Activated naive CD4-positive, alpha-beta T cell treated with anti-CD3 and anti-CD28 coated beads for 36 hours (primary cell): ENCODE measurements at regions not wholly inside any gene's neighbourhood (a gene's known extent, or its start where the extent isn't known, plus 50 kb on each side); places are given as distances from the start of the nearest gene placed in this dataset.
"Not testable (repeated sequence)": the region's sequence is repeated elsewhere in the genome, so short reads cannot be mapped to it uniquely, and the experiment has no call there.

ENCODE experiments used
- CTCF ChIA-PET: fragments of 350-600 bp; sonication (Branson Sonifier 250); formaldehyde crosslinking; loops from one replicate; lab custom pipeline; 2021; ENCODE audit warnings: antibody characterized with exemption; lab: Charles Lee
- DNase-seq: peaks from one replicate; pipeline ENCODE4 v3.0.0-alpha.2; 2020
- H3K27ac Mint-ChIP-seq: one replicate; pipeline ENCODE4 v1.8.0; 2021; ENCODE audit warnings: mild to moderate bottlenecking, mixed read lengths
- H3K27me3 Mint-ChIP-seq: one replicate; pipeline ENCODE4 v1.8.0; 2021; ENCODE audit warnings: low read depth, mixed read lengths
- H3K36me3 Mint-ChIP-seq: one replicate; pipeline ENCODE4 v1.8.0; 2021; ENCODE audit warnings: low read depth, mixed read lengths
- H3K4me1 Mint-ChIP-seq: one replicate; pipeline ENCODE4 v1.8.0; 2021; ENCODE audit warnings: low read depth, mixed read lengths
- H3K4me3 Mint-ChIP-seq: one replicate; pipeline ENCODE4 v1.8.0; 2021; ENCODE audit warnings: mild to moderate bottlenecking, moderate library complexity, mixed read lengths
- H3K9me3 Mint-ChIP-seq: one replicate; pipeline ENCODE4 v1.8.0; 2021; ENCODE audit warnings: mixed read lengths
- intact Hi-C: fragments of 100-400 bp; cut with micrococcal nuclease; formaldehyde crosslinking; loops from one replicate; pipeline ENCODE4 v1.15.1; 2023

DNA sequence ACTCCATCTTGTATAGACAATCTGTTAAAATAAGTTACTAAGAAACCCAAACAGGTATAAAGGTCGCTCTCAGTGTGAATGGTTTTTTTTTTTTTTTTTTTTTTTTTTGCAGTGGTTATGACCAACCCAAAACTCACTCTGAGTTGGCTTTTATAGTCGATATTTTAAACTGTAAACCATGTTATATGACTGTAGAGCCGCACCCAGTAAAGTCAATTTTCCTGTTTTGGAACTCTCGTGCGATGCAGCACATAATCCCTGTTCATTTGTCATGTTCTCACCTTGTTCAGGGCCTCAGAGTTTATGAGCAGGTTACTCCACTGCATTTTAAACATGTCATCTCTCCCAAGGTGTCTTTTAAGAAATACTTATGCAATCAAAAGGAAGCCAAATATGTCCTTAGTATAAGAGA, 112.5 kb downstream of the KLF5 start:
- intact Hi-C loops, result no loop called here
- no peak overlapping the region for H3K27ac Mint-ChIP-seq
- CTCF ChIA-PET, result no interaction called here
- H3K9me3 Mint-ChIP-seq, result no peaks in the 10 kb centered on the region
- H3K36me3 Mint-ChIP-seq, result no peaks in the 10 kb centered on the region
- DNase-seq, result no peak
- H3K4me1 Mint-ChIP-seq, result peaks cover 5% of the 10 kb centered on the region
- H3K4me3 Mint-ChIP-seq, result no peak overlapping the region
- no peaks in the 10 kb centered on the region for H3K27me3 Mint-ChIP-seq

DNA sequence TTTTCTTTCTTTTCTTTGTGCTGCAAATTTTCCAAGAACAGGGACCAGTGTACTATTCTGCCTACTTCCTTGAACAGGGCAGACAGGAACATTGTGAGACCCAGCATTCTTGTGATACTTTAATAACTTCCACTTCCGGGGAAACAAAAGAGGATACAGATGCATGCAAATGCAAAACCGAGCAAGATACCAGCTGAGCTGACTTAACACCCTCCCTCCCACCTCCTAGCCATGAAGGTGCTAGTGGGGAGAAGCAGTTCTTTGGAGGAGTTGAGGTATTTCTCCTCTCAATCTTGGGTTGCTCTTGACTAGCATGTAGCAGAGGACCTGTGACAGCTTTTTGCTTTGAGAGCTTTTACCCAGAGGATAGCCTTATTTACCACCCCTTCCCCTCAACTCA, 111.2 kb downstream of the KLF5 start:
- DNase-seq, result no peak
- no peaks in the 10 kb centered on the region for H3K36me3 Mint-ChIP-seq
- CTCF ChIA-PET, result no interaction called here
- H3K4me3 Mint-ChIP-seq, result no peak overlapping the region
- peaks cover 5% of the 10 kb centered on the region for H3K4me1 Mint-ChIP-seq
- intact Hi-C loops, result no loop called here
- H3K9me3 Mint-ChIP-seq, result no peaks in the 10 kb centered on the region
- H3K27ac Mint-ChIP-seq, result no peak overlapping the region
- H3K27me3 Mint-ChIP-seq, result no peaks in the 10 kb centered on the region

DNA sequence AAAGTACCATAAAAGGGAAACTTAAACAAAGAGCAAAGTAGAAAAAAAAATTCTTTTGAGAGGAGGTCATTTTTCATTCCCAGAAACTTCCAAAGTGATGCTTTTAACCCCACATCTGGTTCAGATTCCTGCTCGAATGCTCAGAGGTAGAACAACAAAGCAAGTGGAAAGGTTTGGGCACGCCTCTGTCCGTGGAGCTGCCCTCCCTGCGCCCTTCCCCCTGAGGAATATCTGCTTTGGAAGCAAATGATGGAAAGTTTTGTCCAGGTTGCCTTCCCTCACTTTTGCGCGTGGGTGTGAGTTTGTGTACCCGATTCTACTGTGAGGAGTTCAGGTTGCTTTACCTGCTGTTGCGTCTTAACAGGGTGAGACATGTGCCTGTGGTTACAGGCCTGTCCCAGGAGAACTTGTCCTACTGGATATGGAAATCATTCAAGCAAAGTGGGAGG, 110.2 kb downstream of the KLF5 start:
- Mint-ChIP-seq H3K36me3 (no peaks in the 10 kb centered on the region), H3K4me3 (no peak overlapping the region), H3K4me1 (peaks cover 5% of the 10 kb centered on the region), H3K9me3 (no peaks in the 10 kb centered on the region), H3K27me3 (no peaks in the 10 kb centered on the region), H3K27ac (no peak overlapping the region)
- CTCF ChIA-PET, result no interaction called here
- intact Hi-C loops, result no loop called here
- no peak for DNase-seq

DNA sequence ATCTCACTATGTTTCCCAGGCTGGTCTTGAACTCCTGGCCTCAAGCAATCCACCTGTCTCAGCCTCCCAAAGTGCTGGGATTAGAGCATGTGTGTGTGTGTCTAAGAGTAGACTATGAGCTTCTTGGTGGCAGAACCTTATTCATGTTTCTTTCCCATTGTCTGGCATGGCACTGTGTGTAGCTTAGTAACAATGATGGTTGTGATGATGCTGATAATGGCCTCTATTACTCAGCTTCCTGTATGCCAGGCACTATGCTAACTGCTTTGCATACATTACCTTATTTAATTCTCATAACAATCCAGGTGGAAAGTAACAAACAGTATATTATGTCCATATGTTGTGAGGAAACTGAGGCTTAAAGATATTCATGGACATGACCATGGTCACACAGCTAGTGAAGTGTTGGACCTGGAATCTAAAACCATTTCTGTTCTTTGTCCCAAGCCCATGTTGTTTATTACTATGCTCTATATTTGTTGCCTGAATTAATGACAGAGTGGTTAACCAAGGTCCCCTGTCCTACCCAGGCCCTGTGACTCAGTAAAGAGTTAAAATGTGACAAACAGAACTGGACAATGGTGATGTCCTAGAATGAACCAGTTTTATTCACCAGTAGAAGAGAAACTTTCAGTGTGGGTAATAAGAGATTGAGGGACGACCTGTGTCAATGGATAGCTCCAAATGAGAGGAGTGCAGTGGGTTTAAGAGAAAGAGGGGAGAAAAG, 109.6 kb downstream of the KLF5 start:
- no peak overlapping the region for H3K27ac Mint-ChIP-seq
- CTCF ChIA-PET, result interaction anchor here (0.6 kb wide), 2 partner anchors 35 to 61 kb away, joined by 3 read pairs; no protein-coding TSS in a partner anchor
- no peak overlapping the region for H3K4me3 Mint-ChIP-seq
- peak; percentile 8 for DNase-seq
- H3K4me1 Mint-ChIP-seq, result peaks cover 5% of the 10 kb centered on the region
- no peaks in the 10 kb centered on the region for H3K36me3 Mint-ChIP-seq
- intact Hi-C loops, result no loop called here
- H3K27me3 Mint-ChIP-seq, result no peaks in the 10 kb centered on the region
- H3K9me3 Mint-ChIP-seq, result no peaks in the 10 kb centered on the region

DNA sequence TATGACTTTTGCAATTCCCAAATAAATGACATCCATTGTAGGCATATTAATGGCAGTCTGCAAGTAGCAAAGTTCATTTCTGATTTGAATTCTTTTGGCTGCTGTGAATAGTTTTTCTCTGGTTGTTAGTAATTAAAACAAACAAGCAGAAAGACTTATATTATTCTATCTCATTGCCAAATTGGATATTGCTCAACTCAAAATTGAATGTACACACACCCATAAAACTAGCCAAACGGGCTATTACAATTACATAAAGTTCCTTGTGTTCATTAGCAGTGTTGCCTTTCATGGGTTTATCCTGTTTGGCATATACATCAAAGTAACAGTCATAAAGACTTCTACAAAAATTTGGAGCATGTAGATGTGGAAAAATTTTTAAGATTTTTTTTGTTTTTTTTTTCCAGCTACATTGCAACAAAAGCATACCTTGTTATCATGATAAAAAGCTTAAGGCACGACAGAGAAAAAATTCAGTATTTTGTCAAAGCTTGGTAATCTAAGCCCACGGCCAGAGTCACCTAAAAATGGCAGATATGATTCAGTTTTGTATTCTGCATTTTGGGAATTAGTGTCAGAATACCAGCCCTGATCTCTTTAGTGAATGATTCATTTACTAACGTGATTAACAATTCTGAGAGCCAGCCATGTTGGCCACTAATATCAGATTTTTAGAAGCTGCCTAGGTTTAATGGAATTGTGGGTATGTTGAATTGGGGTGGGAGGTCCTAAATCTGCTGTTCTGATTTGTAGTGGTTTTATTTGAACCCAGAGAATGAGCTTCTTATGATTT, 108.4 kb downstream of the KLF5 start:
- no peak for DNase-seq
- Mint-ChIP-seq H3K27me3 (no peaks in the 10 kb centered on the region), H3K36me3 (no peaks in the 10 kb centered on the region), H3K27ac (no peak overlapping the region), H3K4me1 (peaks cover 5% of the 10 kb centered on the region), H3K4me3 (no peak overlapping the region), H3K9me3 (no peaks in the 10 kb centered on the region)
- CTCF ChIA-PET, result interaction anchor here (0.6 kb wide), 1 partner anchor 62 kb away, joined by 3 read pairs; no protein-coding TSS in a partner anchor
- intact Hi-C loops, result no loop called here

DNA sequence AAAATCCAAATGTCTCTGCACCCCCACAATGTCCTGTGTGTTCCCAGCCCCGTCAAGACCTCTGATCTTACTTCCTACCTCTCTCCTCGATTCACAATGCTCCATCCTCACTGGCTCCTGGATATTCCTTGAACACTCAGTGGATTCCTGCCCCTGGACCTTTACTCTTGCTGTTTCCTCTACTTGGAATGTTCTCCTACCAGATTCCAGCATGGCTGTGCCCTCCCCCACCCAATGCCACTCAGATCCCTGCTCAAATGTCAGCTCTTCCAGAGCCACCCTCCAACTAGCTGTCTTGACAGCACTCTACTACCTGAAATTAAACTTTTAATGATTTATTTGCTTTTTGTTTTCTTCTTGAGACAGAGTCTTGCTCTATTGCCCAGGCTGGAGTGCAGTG, 107.4 kb downstream of the KLF5 start:
- Mint-ChIP-seq H3K4me1 (peaks cover 2% of the 10 kb centered on the region), H3K4me3 (no peak overlapping the region), H3K27ac (no peak overlapping the region), H3K27me3 (no peaks in the 10 kb centered on the region), H3K9me3 (no peaks in the 10 kb centered on the region), H3K36me3 (no peaks in the 10 kb centered on the region)
- CTCF ChIA-PET, result interaction anchor here (0.6 kb wide), 1 partner anchor 29 kb away, joined by 3 read pairs; no protein-coding TSS in a partner anchor
- no peak for DNase-seq
- intact Hi-C loops, result no loop called here

DNA sequence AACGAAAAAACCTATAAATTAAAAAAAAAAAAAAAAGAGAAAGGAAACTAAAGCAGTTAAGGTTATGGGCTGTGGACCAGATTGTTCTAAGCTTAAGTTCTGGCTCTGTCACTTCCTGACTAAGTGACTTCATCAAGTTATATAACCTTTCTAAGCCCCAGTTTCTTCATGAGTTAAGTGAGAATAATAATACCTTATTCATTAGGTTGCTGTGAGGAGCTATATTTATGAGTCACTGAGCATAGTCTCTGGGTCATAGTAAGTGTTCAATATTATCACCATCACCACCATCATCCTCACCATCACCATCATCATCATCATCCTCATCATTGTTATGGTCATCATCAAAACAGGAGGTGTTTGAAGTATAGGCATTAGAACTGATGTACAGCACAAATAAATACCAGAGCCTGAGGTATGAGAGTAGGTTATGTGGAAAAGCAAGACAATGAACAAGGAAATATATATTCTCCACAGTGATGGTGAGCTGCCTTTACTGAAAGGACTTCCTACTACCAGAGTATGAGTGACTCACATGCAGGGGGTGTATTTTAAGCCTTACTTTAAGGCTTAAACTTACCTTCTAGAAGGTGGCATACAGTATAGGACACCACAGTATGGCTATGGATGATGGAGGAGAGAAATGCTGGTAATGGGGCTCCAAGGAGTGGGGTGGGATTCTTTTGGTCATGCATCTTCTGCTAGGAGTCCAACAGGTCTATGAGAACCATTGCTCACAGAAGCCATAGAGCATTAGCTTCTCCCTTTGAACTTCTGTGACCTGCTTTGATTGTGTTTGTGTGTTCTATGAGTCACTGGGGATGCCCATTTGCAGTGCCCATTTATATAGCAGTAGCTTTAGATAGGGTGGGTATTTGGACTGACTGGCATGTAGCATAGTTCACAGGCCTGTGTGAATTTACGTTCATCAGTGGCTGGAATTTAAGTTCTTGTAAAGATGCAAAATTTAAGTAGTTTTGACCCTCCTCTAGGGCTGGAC, 104.4 kb downstream of the KLF5 start:
- intact Hi-C loops, result no loop called here
- Mint-ChIP-seq H3K9me3 (peaks cover 2% of the 10 kb centered on the region), H3K27me3 (no peaks in the 10 kb centered on the region), H3K4me3 (no peak overlapping the region), H3K27ac (no peak overlapping the region), H3K4me1 (peaks cover 2% of the 10 kb centered on the region), H3K36me3 (no peaks in the 10 kb centered on the region)
- no peak for DNase-seq
- CTCF ChIA-PET, result no interaction called here

DNA sequence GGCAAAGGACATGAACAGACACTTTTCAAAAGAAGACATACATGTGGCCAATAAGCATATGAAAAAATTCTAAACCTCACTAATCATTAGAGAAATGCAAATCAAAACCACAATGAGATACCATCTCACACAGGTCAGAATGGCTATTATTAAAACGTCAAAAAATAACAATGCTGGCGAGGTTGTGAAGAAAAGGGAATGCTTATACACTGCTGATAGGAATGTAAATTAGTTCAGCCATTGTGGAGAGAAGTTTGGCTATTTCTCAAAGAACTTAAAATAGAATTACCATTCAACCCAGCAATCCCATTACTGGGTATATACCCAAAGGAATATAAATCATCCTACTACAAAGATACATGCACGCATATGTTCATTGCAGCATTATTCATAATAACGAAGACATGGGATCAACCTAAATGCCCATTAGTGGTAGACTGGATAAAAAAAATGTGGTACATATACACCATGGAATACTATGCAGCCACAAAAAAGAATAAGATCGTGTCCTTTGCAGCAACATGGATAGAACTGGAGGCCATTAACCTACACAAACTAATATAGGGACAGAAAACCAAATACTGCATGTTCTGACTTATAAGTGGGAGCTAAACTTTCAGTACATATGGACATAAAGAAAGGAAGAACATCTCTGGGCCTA, 101.7 kb downstream of the KLF5 start:
- H3K36me3 Mint-ChIP-seq, H3K27me3 Mint-ChIP-seq, intact Hi-C loops, H3K27ac Mint-ChIP-seq, H3K9me3 Mint-ChIP-seq, DNase-seq, H3K4me3 Mint-ChIP-seq, H3K4me1 Mint-ChIP-seq: not testable (repeated sequence)
- CTCF ChIA-PET, result interaction anchor here (0.7 kb wide), 1 partner anchor 145 kb away, joined by 3 read pairs; no protein-coding TSS in a partner anchor

DNA sequence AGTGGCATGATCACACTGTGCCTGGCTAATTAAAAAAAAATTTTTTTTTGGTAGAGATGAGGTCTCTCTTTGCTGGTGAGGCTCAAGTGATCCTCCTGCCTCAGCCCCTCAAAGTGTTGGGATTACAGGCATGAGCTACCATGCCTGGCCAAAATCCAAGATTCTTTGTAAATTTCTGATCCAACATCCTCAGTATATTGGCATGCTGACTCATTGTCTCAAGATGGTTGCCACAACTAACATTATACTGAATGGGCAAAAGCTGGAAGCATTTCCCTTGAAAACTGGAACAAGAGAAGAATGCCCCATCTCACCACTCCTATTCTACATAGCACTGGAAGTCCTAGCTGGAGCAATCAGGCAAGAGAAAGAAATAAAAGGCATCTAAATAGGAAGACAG, 100.0 kb downstream of the KLF5 start:
- CTCF ChIA-PET, result no interaction called here
- no peaks in the 10 kb centered on the region for H3K27me3 Mint-ChIP-seq
- intact Hi-C loops, result no loop called here

DNA sequence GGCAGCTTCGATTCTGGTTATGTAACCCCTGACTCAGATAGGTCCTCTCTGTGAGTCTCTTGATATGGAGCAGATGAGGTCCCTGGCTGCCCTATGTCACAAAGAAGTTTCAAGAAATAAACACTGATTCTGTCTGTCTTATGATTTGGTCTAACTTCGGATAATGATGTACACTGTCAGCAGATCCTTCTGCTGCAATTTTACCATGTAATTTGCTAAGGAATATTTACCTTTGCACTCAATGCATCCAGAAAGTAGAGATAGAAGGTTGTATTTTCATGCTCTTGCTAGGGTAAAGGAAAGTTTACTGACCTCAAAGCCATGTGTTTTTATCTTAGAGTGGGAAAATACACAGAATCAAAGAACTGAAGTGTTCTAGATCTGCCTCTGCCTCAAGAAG, 98.2 kb downstream of the KLF5 start:
- Mint-ChIP-seq H3K27me3 (no peaks in the 10 kb centered on the region), H3K4me3 (no peak overlapping the region), H3K9me3 (peaks cover 2% of the 10 kb centered on the region), H3K36me3 (no peaks in the 10 kb centered on the region), H3K4me1 (no peaks in the 10 kb centered on the region), H3K27ac (no peak overlapping the region)
- DNase-seq, result no peak
- CTCF ChIA-PET, result no interaction called here
- intact Hi-C loops, result no loop called here

More for the DNA sequence above, 100.0 kb downstream of the KLF5 start:
- Mint-ChIP-seq H3K27ac (no peak overlapping the region), H3K4me3 (no peak overlapping the region), H3K4me1 (no peaks in the 10 kb centered on the region), H3K9me3 (peaks cover 2% of the 10 kb centered on the region), H3K36me3 (no peaks in the 10 kb centered on the region)
- no peak for DNase-seq

DNA sequence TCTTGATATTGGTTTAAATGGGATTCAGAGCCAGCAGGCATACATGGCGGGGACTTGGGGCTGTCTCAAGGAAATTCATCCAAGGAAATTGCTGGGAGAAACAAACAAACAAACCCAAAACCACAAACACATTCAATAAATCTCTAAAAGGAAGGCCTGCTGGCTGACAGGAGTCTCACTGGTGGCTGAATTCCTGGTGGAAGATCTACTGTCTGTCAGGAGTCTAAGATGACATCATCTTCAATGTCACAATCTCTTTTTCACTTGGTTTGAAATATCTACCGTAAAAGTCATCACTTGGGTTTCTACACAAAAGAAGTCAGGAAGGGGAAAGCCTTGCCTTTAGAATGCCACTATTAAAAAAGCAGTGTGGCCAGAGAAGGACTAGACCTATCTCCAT, 87.9 kb downstream of the KLF5 start:
- CTCF ChIA-PET, result no interaction called here
- DNase-seq, result no peak
- no peaks in the 10 kb centered on the region for H3K27me3 Mint-ChIP-seq

More for the DNA sequence above, 87.9 kb downstream of the KLF5 start:
- H3K4me3 Mint-ChIP-seq, result no peak overlapping the region
- no peaks in the 10 kb centered on the region for H3K36me3 Mint-ChIP-seq
- intact Hi-C loops, result no loop called here
- no peaks in the 10 kb centered on the region for H3K4me1 Mint-ChIP-seq
- H3K27ac Mint-ChIP-seq, result no peak overlapping the region
- no peaks in the 10 kb centered on the region for H3K9me3 Mint-ChIP-seq
